ENCODE measurements at regions not wholly inside any gene's neighbourhood (a gene's known extent, or its start where the extent isn't known, plus 50 kb on each side); places are given as distances from the start of the nearest gene placed in this dataset.

DNA sequence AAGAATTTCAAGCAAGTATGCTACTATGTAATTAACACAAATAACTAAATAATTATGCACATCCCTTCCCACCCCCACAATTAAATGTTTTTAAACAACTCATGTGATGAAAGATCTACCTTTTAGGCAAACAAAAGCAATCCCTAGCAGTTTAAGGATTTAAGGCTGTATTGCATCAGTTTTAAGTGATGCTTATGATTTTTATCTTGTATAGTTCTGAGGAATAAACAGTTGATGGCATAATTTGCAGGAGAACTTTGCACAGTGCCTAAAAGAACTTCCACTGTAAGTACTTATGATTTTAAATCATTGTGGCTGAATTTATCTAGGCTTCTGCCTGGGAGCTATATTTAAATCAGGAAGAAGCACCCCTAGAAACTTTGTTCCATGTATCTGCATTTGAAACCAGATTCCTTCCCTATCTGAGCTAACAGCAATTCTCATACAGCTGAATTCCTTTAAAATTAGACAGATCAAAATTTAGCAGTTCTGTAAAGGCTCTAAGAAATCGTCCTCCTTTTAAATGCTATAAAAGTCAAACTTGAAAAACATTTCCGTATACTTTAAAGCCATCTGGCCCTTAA is 388.6 kb downstream of the BCAT1 start:
- H3K4ac ChIP-seq (ENCODE audit: low read depth, low read length): no peak overlapping the region
- no peak overlapping the region for H2AK5ac ChIP-seq (ENCODE audit: low read length)
- H3K79me1 ChIP-seq (ENCODE audit: low read length): peaks cover 11% of the 10 kb centered on the region
- H3K4me3 ChIP-seq (ENCODE audit: low read depth, low read length): no peak overlapping the region
- DNase-seq: no peak
- no peak overlapping the region for H3K23ac ChIP-seq (ENCODE audit: low read length)
- no peaks in the 10 kb centered on the region for H3K36me3 ChIP-seq (ENCODE audit: control insufficient read depth in 1 of 2, insufficient read depth in 2 of 2, low read length in 2 of 2)
- WGBS (ENCODE audit: extremely low coverage, insufficient coverage, insufficient read length): no CpG with 5 or more reads among the region's 2 CpGs
- no peak overlapping the region for H3K4me2 ChIP-seq (ENCODE audit: low read length)
- H3K79me2 ChIP-seq (ENCODE audit: control insufficient read depth, insufficient read depth, low read length, poor library complexity): peaks cover 4% of the 10 kb centered on the region
- H4K12ac ChIP-seq (ENCODE audit: low read depth, low read length): no peak overlapping the region
- H2BK12ac ChIP-seq (ENCODE audit: low read length): no peak overlapping the region
- no peak overlapping the region for H4K8ac ChIP-seq (ENCODE audit: low read depth, low read length)
- H4K91ac ChIP-seq (ENCODE audit: low read depth, low read length): no peak overlapping the region
- peaks cover 1% of the 10 kb centered on the region for H3K9me3 ChIP-seq (ENCODE audit: insufficient read depth, low read depth, low read length)
- H3K4me1 ChIP-seq (ENCODE audit: control insufficient read depth in 1 of 2, insufficient read depth in 2 of 2, low read length in 2 of 2): peaks cover 0 to 5% of the 10 kb centered on the region in 2 experiments
- no peak overlapping the region for H3K14ac ChIP-seq (ENCODE audit: low read length)
- H2AFZ ChIP-seq (ENCODE audit: insufficient read depth, low read length, poor library complexity): no peak overlapping the region
- H3K27ac ChIP-seq (ENCODE audit: low read depth, low read length): no peak overlapping the region
- no peak overlapping the region for H2BK5ac ChIP-seq (ENCODE audit: low read depth, low read length, poor library complexity)
- H3K18ac ChIP-seq (ENCODE audit: low read length): no peak overlapping the region
- no peak overlapping the region for H2BK120ac ChIP-seq (ENCODE audit: insufficient read depth, low read length, poor library complexity)
- no peak overlapping the region for H3K9ac ChIP-seq (ENCODE audit: low read length)
- H3K27me3 ChIP-seq (ENCODE audit: insufficient read depth, low read length): no peaks in the 10 kb centered on the region

DNA sequence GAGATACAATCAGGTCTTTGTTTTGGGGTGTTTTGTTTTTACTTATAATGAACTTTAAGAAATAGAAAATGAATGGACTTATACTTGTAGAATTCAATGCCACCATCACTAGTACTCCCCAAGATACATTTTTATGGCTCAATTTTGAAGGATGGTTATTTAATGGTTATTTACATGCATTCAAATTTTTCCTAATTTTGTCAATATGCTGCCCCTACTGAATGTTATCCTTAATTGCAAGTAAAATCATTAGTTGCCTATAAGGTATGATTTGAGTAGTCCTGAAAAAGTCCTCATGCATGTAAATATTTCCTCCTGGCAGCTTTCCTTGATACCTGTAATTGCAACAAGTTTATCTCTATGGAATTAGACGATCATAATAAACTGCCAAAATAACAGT is 391.2 kb downstream of the BCAT1 start:
- Histone ChIP-seq H2BK120ac (ENCODE audit: insufficient read depth, low read length, poor library complexity) (no peak overlapping the region), H2AFZ (ENCODE audit: insufficient read depth, low read length, poor library complexity) (no peak overlapping the region), H4K91ac (ENCODE audit: low read depth, low read length) (no peak overlapping the region), H3K23ac (ENCODE audit: low read length) (no peak overlapping the region), H3K27me3 (ENCODE audit: insufficient read depth, low read length) (no peaks in the 10 kb centered on the region), H4K8ac (ENCODE audit: low read depth, low read length) (no peak overlapping the region), H3K4me2 (ENCODE audit: low read length) (no peak overlapping the region), H2BK12ac (ENCODE audit: low read length) (no peak overlapping the region), H3K27ac (ENCODE audit: low read depth, low read length) (no peak overlapping the region), H3K9ac (ENCODE audit: low read length) (no peak overlapping the region), H3K4me1 (ENCODE audit: control insufficient read depth in 1 of 2, insufficient read depth in 2 of 2, low read length in 2 of 2) (peaks cover 0 to 2% of the 10 kb centered on the region in 2 experiments), H4K12ac (ENCODE audit: low read depth, low read length) (no peak overlapping the region), H3K79me2 (ENCODE audit: control insufficient read depth, insufficient read depth, low read length, poor library complexity) (peaks cover 4% of the 10 kb centered on the region), H2BK5ac (ENCODE audit: low read depth, low read length, poor library complexity) (no peak overlapping the region), H3K4ac (ENCODE audit: low read depth, low read length) (no peak overlapping the region), H3K36me3 (ENCODE audit: control insufficient read depth in 1 of 2, insufficient read depth in 2 of 2, low read length in 2 of 2) (no peaks in the 10 kb centered on the region), H2AK5ac (ENCODE audit: low read length) (no peak overlapping the region), H3K4me3 (ENCODE audit: low read depth, low read length) (no peak overlapping the region), H3K9me3 (ENCODE audit: insufficient read depth, low read depth, low read length) (peaks cover 1% of the 10 kb centered on the region), H3K14ac (ENCODE audit: low read length) (no peak overlapping the region), H3K18ac (ENCODE audit: low read length) (no peak overlapping the region), H3K79me1 (ENCODE audit: low read length) (peaks cover 8% of the 10 kb centered on the region)
- DNase-seq: no peak
- no CpG with 5 or more reads among the region's 1 CpG for WGBS (ENCODE audit: extremely low coverage, insufficient coverage, insufficient read length)

DNA sequence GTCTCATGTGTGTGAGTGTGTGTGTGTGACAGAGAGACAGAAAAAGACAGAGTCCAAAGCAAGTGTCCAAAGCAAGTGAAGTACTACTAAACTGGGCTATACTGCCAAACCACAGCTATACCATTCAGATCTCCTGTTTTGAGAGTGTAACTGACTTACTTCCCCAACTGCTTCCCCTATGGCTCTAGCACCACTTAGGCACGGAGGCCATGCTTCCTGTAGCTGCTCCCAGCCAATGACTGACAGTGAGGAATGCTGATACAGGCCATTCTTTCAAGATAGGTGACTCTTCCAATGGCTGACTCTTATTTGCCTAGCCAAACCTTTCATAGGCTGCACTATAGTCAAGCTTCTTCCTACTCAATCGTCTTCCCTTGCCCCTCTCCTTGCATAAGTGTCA is 393.2 kb downstream of the BCAT1 start:
- Histone ChIP-seq H4K91ac (ENCODE audit: low read depth, low read length) (no peak overlapping the region), H3K14ac (ENCODE audit: low read length) (no peak overlapping the region), H3K4me3 (ENCODE audit: low read depth, low read length) (no peak overlapping the region), H3K27me3 (ENCODE audit: insufficient read depth, low read length) (no peaks in the 10 kb centered on the region), H3K9me3 (ENCODE audit: insufficient read depth, low read depth, low read length) (no peaks in the 10 kb centered on the region), H2BK12ac (ENCODE audit: low read length) (no peak overlapping the region), H2BK120ac (ENCODE audit: insufficient read depth, low read length, poor library complexity) (no peak overlapping the region), H3K79me2 (ENCODE audit: control insufficient read depth, insufficient read depth, low read length, poor library complexity) (no peaks in the 10 kb centered on the region), H3K9ac (ENCODE audit: low read length) (no peak overlapping the region), H2AFZ (ENCODE audit: insufficient read depth, low read length, poor library complexity) (no peak overlapping the region), H3K79me1 (ENCODE audit: low read length) (no peaks in the 10 kb centered on the region), H3K4ac (ENCODE audit: low read depth, low read length) (no peak overlapping the region), H2BK5ac (ENCODE audit: low read depth, low read length, poor library complexity) (no peak overlapping the region), H3K4me2 (ENCODE audit: low read length) (no peak overlapping the region), H4K8ac (ENCODE audit: low read depth, low read length) (no peak overlapping the region), H3K18ac (ENCODE audit: low read length) (no peak overlapping the region), H3K23ac (ENCODE audit: low read length) (no peak overlapping the region), H3K4me1 (ENCODE audit: control insufficient read depth in 1 of 2, insufficient read depth in 2 of 2, low read length in 2 of 2) (no peaks in the 10 kb centered on the region), H3K27ac (ENCODE audit: low read depth, low read length) (no peak overlapping the region), H2AK5ac (ENCODE audit: low read length) (no peak overlapping the region), H4K12ac (ENCODE audit: low read depth, low read length) (no peak overlapping the region), H3K36me3 (ENCODE audit: control insufficient read depth in 1 of 2, insufficient read depth in 2 of 2, low read length in 2 of 2) (no peaks in the 10 kb centered on the region)
- no peak for DNase-seq
- whole genome bisulfite sequencing (ENCODE audit: extremely low coverage, insufficient coverage, insufficient read length): no CpG with 5 or more reads among the region's 2 CpGs

DNA sequence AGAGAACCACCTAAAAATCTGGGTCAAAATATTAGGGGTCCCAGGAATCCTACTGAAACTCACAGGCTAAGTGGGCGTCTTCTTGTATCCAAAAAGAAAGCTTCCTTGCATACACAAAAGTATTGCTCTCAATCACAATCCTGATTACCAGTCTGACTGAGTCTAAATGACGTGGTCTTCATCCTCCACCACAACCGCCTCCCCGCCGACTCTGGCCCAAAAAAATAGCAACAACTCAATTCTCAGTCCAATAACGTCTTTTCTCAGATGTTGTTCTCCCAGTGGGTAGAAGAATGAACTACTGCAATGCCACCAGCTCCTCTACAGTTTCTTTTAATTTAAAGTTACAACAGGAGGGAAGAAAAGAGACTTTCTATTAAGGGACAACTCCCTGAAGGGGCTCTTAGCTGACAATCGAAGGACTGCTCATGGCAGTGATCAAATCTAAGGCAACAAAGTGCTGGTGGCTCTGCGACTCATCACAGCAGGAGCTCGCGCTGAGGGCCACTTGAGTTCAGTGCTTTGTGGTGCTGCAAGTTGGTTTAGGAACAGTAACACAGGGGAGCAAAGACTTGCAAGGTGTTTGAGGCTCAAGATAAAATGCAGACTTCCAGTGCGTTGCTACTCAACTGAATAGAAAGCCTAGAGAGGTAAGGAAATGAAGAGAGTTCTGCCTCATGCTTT is 394.1 kb downstream of the BCAT1 start:
- no peak overlapping the region for H4K8ac ChIP-seq (ENCODE audit: low read depth, low read length)
- WGBS (ENCODE audit: extremely low coverage, insufficient coverage, insufficient read length): no CpG with 5 or more reads among the region's 11 CpGs
- no peak overlapping the region for H3K23ac ChIP-seq (ENCODE audit: low read length)

More for the DNA sequence above, 394.1 kb downstream of the BCAT1 start:
- Histone ChIP-seq H4K12ac (ENCODE audit: low read depth, low read length) (no peak overlapping the region), H3K4ac (ENCODE audit: low read depth, low read length) (no peak overlapping the region), H3K27me3 (ENCODE audit: insufficient read depth, low read length) (no peaks in the 10 kb centered on the region), H3K4me2 (ENCODE audit: low read length) (no peak overlapping the region), H3K4me1 (ENCODE audit: control insufficient read depth in 1 of 2, insufficient read depth in 2 of 2, low read length in 2 of 2) (no peaks in the 10 kb centered on the region), H3K27ac (ENCODE audit: low read depth, low read length) (no peak overlapping the region), H2BK5ac (ENCODE audit: low read depth, low read length, poor library complexity) (no peak overlapping the region), H3K4me3 (ENCODE audit: low read depth, low read length) (no peak overlapping the region), H3K79me1 (ENCODE audit: low read length) (no peaks in the 10 kb centered on the region), H3K14ac (ENCODE audit: low read length) (no peak overlapping the region), H2AFZ (ENCODE audit: insufficient read depth, low read length, poor library complexity) (no peak overlapping the region), H2BK120ac (ENCODE audit: insufficient read depth, low read length, poor library complexity) (no peak overlapping the region), H3K36me3 (ENCODE audit: control insufficient read depth in 1 of 2, insufficient read depth in 2 of 2, low read length in 2 of 2) (no peaks in the 10 kb centered on the region), H3K9me3 (ENCODE audit: insufficient read depth, low read depth, low read length) (no peaks in the 10 kb centered on the region), H2BK12ac (ENCODE audit: low read length) (no peak overlapping the region), H3K79me2 (ENCODE audit: control insufficient read depth, insufficient read depth, low read length, poor library complexity) (no peaks in the 10 kb centered on the region), H4K91ac (ENCODE audit: low read depth, low read length) (no peak overlapping the region), H3K9ac (ENCODE audit: low read length) (no peak overlapping the region), H3K18ac (ENCODE audit: low read length) (no peak overlapping the region), H2AK5ac (ENCODE audit: low read length) (no peak overlapping the region)
- no peak for DNase-seq

Measured in trophoblast cell (in vitro differentiated cells and primary cell).